Smooth muscle cell (in vitro differentiated cells): ENCODE measurements at regions not wholly inside any gene's neighbourhood (a gene's known extent, or its start where the extent isn't known, plus 50 kb on each side); places are given as distances from the start of the nearest gene placed in this dataset.
"Not testable (repeated sequence)": the region's sequence is repeated elsewhere in the genome, so short reads cannot be mapped to it uniquely, and the experiment has no call there.

Experiments
- DNase-seq: peaks from one replicate; lab custom pipeline; 2025; ENCODE audit not compliant: unreplicated experiment; lab: John Stamatoyannopoulos, UW
- H2AFZ ChIP-seq: fragments of 200-600 bp; sonication (generic); 2 replicates; pipeline ENCODE4 v1.6.0; 2016; ENCODE audit warnings: antibody characterized with exemption, low read depth, mild to moderate bottlenecking
- H3F3A ChIP-seq: fragments of 200-600 bp; sonication (generic); 2 replicates; pipeline ENCODE4 v1.6.0; 2017; ENCODE audit warnings: antibody characterized with exemption, low read depth
- H3K27ac ChIP-seq: fragments of 200-600 bp; sonication (generic); 2 replicates; pipeline ENCODE4 v1.5.1; 2016; ENCODE audit warnings: low read depth, mild to moderate bottlenecking
- H3K27me3 ChIP-seq: fragments of 200-600 bp; sonication (generic); 2 replicates; pipeline ENCODE4 v1.6.1; 2016; ENCODE audit warnings: low read depth, mild to moderate bottlenecking
- H3K36me3 ChIP-seq: fragments of 200-600 bp; sonication (generic); 2 replicates; pipeline ENCODE4 v1.5.1; 2016; ENCODE audit warnings: low read depth
- H3K4me1 ChIP-seq: fragments of 200-600 bp; sonication (generic); 2 replicates; pipeline ENCODE4 v1.5.1; 2016; ENCODE audit warnings: low read depth
- H3K4me2 ChIP-seq: fragments of 200-600 bp; sonication (generic); 2 replicates; pipeline ENCODE4 v1.6.0; 2016; ENCODE audit warnings: mild to moderate bottlenecking
- H3K4me3 ChIP-seq: fragments of 200-600 bp; sonication (generic); 2 replicates; pipeline ENCODE4 v1.5.1; 2016; ENCODE audit warnings: mild to moderate bottlenecking
- H3K79me2 ChIP-seq: fragments of 200-600 bp; sonication (generic); 2 replicates; pipeline ENCODE4 v1.6.0; 2016; ENCODE audit warnings: low read depth, mild to moderate bottlenecking
- H3K9ac ChIP-seq: fragments of 200-600 bp; sonication (generic); 2 replicates; pipeline ENCODE4 v1.6.0; 2016; ENCODE audit warnings: low read depth
- H3K9me3 ChIP-seq: fragments of 200-600 bp; sonication (generic); replicated peaks from 2 replicates; pipeline ENCODE4 v1.5.1; 2016; ENCODE audit warnings: low read depth
- H4K20me1 ChIP-seq: fragments of 200-600 bp; sonication (generic); 2 replicates; pipeline ENCODE4 v1.6.0; 2016; ENCODE audit warnings: low read depth
- WGBS: methylation state at CpG from one replicate; pipeline ENCODE4 v1.1.7; 2016; ENCODE audit warnings: low lambda C conversion rate; 5-methylcytosine and 5-hydroxymethylcytosine counted together
- TF ChIP-seq, protein P1 (sequence below): fragments of 200-600 bp; sonication (generic); IDR thresholded peaks from 2 replicates; pipeline ENCODE4 v1.5.1; 2017; ENCODE audit warnings: borderline replicate concordance, mild to moderate bottlenecking, antibody characterized with exemption; ENCODE audit not compliant: insufficient read depth, poor library complexity, severe bottlenecking

DNA sequence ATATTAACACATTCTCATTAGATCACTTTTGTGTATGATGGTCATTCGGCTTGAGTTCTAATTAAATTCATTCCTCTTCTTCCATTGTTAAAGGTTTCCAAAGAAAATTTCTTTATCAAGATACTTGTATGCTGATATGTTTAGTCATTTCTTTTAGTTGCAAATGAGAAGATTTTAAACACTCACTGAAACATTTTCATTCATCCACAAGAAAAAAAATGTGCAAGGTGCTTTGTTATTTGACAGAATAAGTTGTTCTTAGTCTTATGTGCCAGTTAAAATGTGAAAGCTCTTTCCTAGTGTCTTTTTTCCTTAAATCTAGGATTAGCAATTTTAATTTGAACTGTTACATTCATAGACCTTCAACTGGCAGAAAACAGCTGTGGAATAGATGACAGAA lies 727.0 kb upstream of the NEGR1 start:
- Histone ChIP-seq H3K27ac (no peak overlapping the region), H2AFZ (no peak overlapping the region), H3F3A (no peaks in the 10 kb centered on the region), H3K27me3 (no peaks in the 10 kb centered on the region), H3K36me3 (no peaks in the 10 kb centered on the region), H3K79me2 (no peaks in the 10 kb centered on the region), H3K9me3 (no peaks in the 10 kb centered on the region), H3K4me1 (no peaks in the 10 kb centered on the region), H4K20me1 (no peaks in the 10 kb centered on the region), H3K9ac (no peak overlapping the region), H3K4me3 (no peak overlapping the region), H3K4me2 (no peak overlapping the region)
- TF ChIP-seq, protein P1, sequence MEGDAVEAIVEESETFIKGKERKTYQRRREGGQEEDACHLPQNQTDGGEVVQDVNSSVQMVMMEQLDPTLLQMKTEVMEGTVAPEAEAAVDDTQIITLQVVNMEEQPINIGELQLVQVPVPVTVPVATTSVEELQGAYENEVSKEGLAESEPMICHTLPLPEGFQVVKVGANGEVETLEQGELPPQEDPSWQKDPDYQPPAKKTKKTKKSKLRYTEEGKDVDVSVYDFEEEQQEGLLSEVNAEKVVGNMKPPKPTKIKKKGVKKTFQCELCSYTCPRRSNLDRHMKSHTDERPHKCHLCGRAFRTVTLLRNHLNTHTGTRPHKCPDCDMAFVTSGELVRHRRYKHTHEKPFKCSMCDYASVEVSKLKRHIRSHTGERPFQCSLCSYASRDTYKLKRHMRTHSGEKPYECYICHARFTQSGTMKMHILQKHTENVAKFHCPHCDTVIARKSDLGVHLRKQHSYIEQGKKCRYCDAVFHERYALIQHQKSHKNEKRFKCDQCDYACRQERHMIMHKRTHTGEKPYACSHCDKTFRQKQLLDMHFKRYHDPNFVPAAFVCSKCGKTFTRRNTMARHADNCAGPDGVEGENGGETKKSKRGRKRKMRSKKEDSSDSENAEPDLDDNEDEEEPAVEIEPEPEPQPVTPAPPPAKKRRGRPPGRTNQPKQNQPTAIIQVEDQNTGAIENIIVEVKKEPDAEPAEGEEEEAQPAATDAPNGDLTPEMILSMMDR = no peak
- 94% methylated on average over 1 of the region's 1 CpG for WGBS
- DNase-seq = no peak

DNA sequence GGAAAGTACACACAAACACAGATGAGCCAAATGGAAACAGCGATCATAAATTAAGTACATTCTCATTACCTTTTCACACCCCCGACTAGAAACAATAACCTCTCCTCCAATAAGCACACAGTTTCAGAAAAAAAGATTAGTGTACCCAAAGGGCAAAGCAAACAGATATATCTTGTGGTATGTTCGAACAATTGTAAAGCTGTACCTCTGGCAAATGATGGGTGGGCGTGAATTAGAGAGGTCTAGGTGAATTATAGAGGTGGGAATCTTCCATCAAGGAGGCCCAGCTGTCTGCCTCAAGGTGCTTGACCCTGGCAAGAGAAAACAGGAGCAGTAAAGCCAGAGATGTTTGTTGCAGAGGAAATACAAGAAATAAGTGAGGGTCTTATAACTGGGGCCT lies 715.3 kb upstream of the NEGR1 start:
- Histone ChIP-seq H3K27ac (no peak overlapping the region), H3K4me1 (no peaks in the 10 kb centered on the region), H3K9ac (no peak overlapping the region), H3K27me3 (no peaks in the 10 kb centered on the region), H3K9me3 (no peaks in the 10 kb centered on the region), H3K79me2 (no peaks in the 10 kb centered on the region), H3K36me3 (no peaks in the 10 kb centered on the region), H4K20me1 (no peaks in the 10 kb centered on the region), H3K4me3 (no peak overlapping the region), H2AFZ (no peak overlapping the region), H3K4me2 (no peak overlapping the region), H3F3A (no peaks in the 10 kb centered on the region)
- TF ChIP-seq, protein P1 = no peak
- 90% methylated on average over 4 of the region's 4 CpGs for WGBS
- no peak for DNase-seq

DNA sequence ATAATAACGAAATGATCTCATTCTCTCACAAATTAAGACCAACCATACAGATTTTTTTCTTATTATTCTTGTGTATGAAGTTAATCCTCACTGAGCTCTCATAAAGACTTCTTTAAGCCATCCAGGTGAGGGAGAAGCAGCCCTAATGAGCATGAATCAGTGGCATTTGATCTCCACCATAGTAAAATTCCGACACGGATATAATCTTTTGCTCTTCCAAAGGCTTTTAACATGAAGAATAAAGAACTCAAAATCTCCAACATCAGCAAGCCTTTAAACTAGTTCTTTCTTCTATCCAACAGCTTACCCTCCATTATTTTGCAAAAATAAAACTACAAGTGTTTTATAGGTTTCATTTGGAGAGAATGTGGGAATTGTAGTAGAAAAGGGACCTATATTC lies 714.7 kb upstream of the NEGR1 start:
- Histone ChIP-seq H3K79me2 (no peaks in the 10 kb centered on the region), H4K20me1 (no peaks in the 10 kb centered on the region), H3K4me3 (no peak overlapping the region), H3K4me2 (no peak overlapping the region), H3K9me3 (no peaks in the 10 kb centered on the region), H3K27ac (no peak overlapping the region), H3K4me1 (no peaks in the 10 kb centered on the region), H3K36me3 (no peaks in the 10 kb centered on the region), H2AFZ (no peak overlapping the region), H3F3A (no peaks in the 10 kb centered on the region), H3K9ac (no peak overlapping the region), H3K27me3 (no peaks in the 10 kb centered on the region)
- TF ChIP-seq, protein P1 = no peak
- WGBS = 88% methylated on average over 3 of the region's 3 CpGs
- DNase-seq = no peak

DNA sequence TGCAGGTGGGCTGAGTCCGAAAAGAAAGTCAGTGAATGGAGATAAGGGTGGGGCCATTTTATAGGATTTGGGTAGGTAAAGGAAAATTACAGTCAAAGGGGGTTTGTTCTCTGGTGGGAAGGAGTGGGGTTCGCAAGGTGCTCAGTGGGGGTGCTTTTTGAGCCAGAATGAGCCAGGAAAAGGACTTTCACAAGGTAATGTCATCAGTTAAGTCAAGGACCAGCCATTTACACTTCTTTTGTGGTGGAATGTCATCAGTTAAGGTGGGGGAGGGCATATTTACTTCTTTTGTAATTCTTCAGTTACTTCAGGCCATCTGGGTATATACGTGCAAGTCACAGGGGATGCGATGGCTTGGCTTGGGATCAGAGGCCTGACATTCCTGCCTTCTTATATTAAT lies 705.5 kb upstream of the NEGR1 start:
- not testable (repeated sequence) for H3F3A ChIP-seq, H3K27me3 ChIP-seq
- 77% methylated on average over 4 of the region's 4 CpGs for WGBS

More for the DNA sequence above, 705.5 kb upstream of the NEGR1 start:
- H3K4me3 ChIP-seq, H3K9me3 ChIP-seq, DNase-seq, H3K79me2 ChIP-seq, H3K27ac ChIP-seq, H4K20me1 ChIP-seq, H3K9ac ChIP-seq, H3K36me3 ChIP-seq, H3K4me1 ChIP-seq, H2AFZ ChIP-seq, H3K4me2 ChIP-seq: not testable (repeated sequence)
